GM19397 (cell line): ENCODE measurements at regions not wholly inside any gene's neighbourhood (a gene's known extent, or its start where the extent isn't known, plus 50 kb on each side); places are given as distances from the start of the nearest gene placed in this dataset.
"Not testable (repeated sequence)": the region's sequence is repeated elsewhere in the genome, so short reads cannot be mapped to it uniquely, and the experiment has no call there.

Experiments used
- ATAC-seq: cut with Tn5 transposase; IDR thresholded peaks from one replicate; pipeline ENCODE4 v1.9.1; 2021; ENCODE audit warnings: mild to moderate bottlenecking, moderate library complexity; ENCODE audit not compliant: unreplicated experiment

- no peak for ATAC-seq
Observed at GRCh38 chr10:121262774-121263430, 335.3 kb downstream of the FGFR2 start.

GRCh38 chr10:121263431-121263783, 334.8 kb downstream of the FGFR2 start:
- ATAC-seq: no peak

GRCh38 chr10:121265360-121266123, 332.7 kb downstream of the FGFR2 start:
- ATAC-seq: no peak

GRCh38 chr10:121266370-121266769, 331.9 kb downstream of the FGFR2 start:
- ATAC-seq: no peak

- ATAC-seq: no peak
Observed at GRCh38 chr10:121267236-121268003, 330.8 kb downstream of the FGFR2 start.

- no peak for ATAC-seq
Observed at GRCh38 chr10:121268363-121268762, 329.9 kb downstream of the FGFR2 start.

- ATAC-seq: no peak
Observed at GRCh38 chr10:121268863-121269432, 329.3 kb downstream of the FGFR2 start.

GRCh38 chr10:121270906-121271305, 327.3 kb downstream of the FGFR2 start:
- no peak for ATAC-seq

GRCh38 chr10:121276046-121276445, 322.2 kb downstream of the FGFR2 start:
- no peak for ATAC-seq

- ATAC-seq: no peak
Observed at GRCh38 chr10:121276822-121277221, 321.4 kb downstream of the FGFR2 start.

GRCh38 chr10:121278386-121278785, 319.9 kb downstream of the FGFR2 start:
- ATAC-seq: not testable (repeated sequence)

GRCh38 chr10:121281576-121281975, 316.7 kb downstream of the FGFR2 start:
- no peak for ATAC-seq

- ATAC-seq: no peak
Observed at GRCh38 chr10:121282264-121282663, 316.0 kb downstream of the FGFR2 start.

GRCh38 chr10:121282797-121283515, 315.3 kb downstream of the FGFR2 start:
- no peak for ATAC-seq

- ATAC-seq: no peak
Observed at GRCh38 chr10:121284936-121285335, 313.3 kb downstream of the FGFR2 start.

- ATAC-seq: no peak
Observed at GRCh38 chr10:121285406-121286196, 312.6 kb downstream of the FGFR2 start.

- ATAC-seq: no peak
Observed at GRCh38 chr10:121288011-121288410, 310.2 kb downstream of the FGFR2 start.

GRCh38 chr10:121288864-121289661, 309.2 kb downstream of the FGFR2 start:
- no peak for ATAC-seq

- ATAC-seq: no peak
Observed at GRCh38 chr10:121289800-121290199, 308.4 kb downstream of the FGFR2 start.
